HCT116 (cell line): ENCODE measurements at regions not wholly inside any gene's neighbourhood (a gene's known extent, or its start where the extent isn't known, plus 50 kb on each side); places are given as distances from the start of the nearest gene placed in this dataset.

Experiments
- CEBPB ChIP-seq: IDR thresholded peaks from 2 replicates; pipeline ENCODE4 v1.6.1; 2012; ENCODE audit warnings: low read depth
- EZH2 ChIP-seq: fragments of 200-600 bp; sonication (generic); IDR thresholded peaks from 2 replicates; pipeline ENCODE4 v1.6.1; 2017; ENCODE audit warnings: antibody characterized with exemption, mixed run types
- EZH2phosphoT487 ChIP-seq: fragments of 200-600 bp; IDR thresholded peaks from 2 replicates; pipeline ENCODE4 v1.6.1; 2018; ENCODE audit warnings: antibody characterized with exemption, borderline replicate concordance
- JUND ChIP-seq: IDR thresholded peaks from 2 replicates; pipeline ENCODE4 v1.6.1; 2012
- POLR2A ChIP-seq: IDR thresholded peaks from 2 replicates; pipeline ENCODE4 v1.7.0; 2011; ENCODE audit warnings: borderline replicate concordance; ENCODE audit not compliant: insufficient read depth, insufficient read length; ENCODE audit errors: extremely low read depth
- POLR2AphosphoS5 ChIP-seq: IDR thresholded peaks from 2 replicates; pipeline ENCODE4 v1.6.1; 2011; ENCODE audit warnings: mild to moderate bottlenecking, low read depth, low read length, moderate library complexity
- RAD21 ChIP-seq: IDR thresholded peaks from 2 replicates; pipeline ENCODE4 v1.6.1; 2012; ENCODE audit warnings: low read depth, mild to moderate bottlenecking
- YY1 ChIP-seq: IDR thresholded peaks from 2 replicates; pipeline ENCODE4 v1.6.1; 2011; ENCODE audit warnings: low read length, low read depth, moderate library complexity, mild to moderate bottlenecking; ENCODE audit not compliant: insufficient replicate concordance; ENCODE audit errors: extremely low read depth
- ZNF274 ChIP-seq: fragments of 200-500 bp; sonication (Bioruptor generic); IDR thresholded peaks from 2 replicates; pipeline ENCODE4 v1.6.1; 2014; ENCODE audit warnings: mild to moderate bottlenecking, low read depth, low read length, inconsistent platforms
- TF ChIP-seq, protein P1 (sequence below), 3 experiments: fragments of 200-600 bp in 1 of 3; sonication (generic) in 1 of 3; IDR thresholded peaks in 2 of 3; conservative IDR thresholded peaks in 1 of 3; 2 replicates each; pipeline ENCODE4 v1.5.1; 2012 to 2017; ENCODE audit warnings: low read depth in 2 of 3, low read length in 2 of 3, antibody characterized with exemption in 1 of 3, borderline replicate concordance in 1 of 3, control low read depth in 1 of 3, mild to moderate bottlenecking in 1 of 3, mixed read lengths in 1 of 3, mixed run types in 1 of 3, moderate library complexity in 1 of 3; ENCODE audit not compliant: insufficient read depth in 1 of 3
- TF ChIP-seq, protein P2 (sequence below): IDR thresholded peaks from 2 replicates; pipeline ENCODE4 v1.6.1; 2012
- TF ChIP-seq, protein P3 (sequence below): IDR thresholded peaks from 2 replicates; pipeline ENCODE4 v1.6.1; 2011; ENCODE audit warnings: mild to moderate bottlenecking, low read length, moderate library complexity; ENCODE audit not compliant: insufficient replicate concordance; ENCODE audit errors: extremely low read depth

DNA sequence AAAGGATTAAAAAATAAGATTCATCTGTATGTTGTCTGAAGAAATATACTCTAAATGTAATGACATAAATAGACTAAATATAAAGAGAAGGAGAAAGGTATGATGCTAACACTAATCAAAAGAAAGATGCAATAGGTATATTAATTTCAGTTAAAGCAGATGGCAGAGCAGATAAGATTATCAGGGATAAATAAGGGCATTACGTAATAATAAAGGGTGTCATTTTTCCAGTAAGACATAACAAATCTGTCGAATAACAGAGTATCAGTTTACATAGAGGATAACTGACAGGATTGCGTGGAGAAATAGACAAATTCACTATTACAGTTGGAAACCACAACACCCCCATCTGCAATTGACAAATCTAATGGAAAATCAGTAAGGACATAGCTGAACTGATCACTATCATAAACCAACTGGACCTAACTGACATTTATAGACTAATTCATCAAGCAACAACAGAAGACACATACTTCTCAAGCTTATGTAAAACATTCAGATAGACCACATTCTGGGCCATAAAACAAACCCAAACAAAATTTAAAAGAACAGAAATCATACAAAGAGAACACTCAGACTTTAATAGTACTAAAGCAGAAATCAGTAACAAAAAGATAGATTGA lies 384.1 kb upstream of the COBL start:
- TF ChIP-seq, protein P1, sequence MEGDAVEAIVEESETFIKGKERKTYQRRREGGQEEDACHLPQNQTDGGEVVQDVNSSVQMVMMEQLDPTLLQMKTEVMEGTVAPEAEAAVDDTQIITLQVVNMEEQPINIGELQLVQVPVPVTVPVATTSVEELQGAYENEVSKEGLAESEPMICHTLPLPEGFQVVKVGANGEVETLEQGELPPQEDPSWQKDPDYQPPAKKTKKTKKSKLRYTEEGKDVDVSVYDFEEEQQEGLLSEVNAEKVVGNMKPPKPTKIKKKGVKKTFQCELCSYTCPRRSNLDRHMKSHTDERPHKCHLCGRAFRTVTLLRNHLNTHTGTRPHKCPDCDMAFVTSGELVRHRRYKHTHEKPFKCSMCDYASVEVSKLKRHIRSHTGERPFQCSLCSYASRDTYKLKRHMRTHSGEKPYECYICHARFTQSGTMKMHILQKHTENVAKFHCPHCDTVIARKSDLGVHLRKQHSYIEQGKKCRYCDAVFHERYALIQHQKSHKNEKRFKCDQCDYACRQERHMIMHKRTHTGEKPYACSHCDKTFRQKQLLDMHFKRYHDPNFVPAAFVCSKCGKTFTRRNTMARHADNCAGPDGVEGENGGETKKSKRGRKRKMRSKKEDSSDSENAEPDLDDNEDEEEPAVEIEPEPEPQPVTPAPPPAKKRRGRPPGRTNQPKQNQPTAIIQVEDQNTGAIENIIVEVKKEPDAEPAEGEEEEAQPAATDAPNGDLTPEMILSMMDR (IDR thresholded peaks at IDR 0.05 in 2 of 3, conservative IDR thresholded peaks at IDR 0.05 in 1 of 3; ENCODE audit: borderline replicate concordance in 1 of 3, insufficient read depth in 1 of 3, low read depth in 2 of 3, low read length in 2 of 3): no peak
- no peak for TF ChIP-seq EZH2
- no peak for TF ChIP-seq YY1
- TF ChIP-seq ZNF274: no peak
- TF ChIP-seq POLR2A: no peak
- TF ChIP-seq POLR2AphosphoS5: no peak
- TF ChIP-seq, protein P2, sequence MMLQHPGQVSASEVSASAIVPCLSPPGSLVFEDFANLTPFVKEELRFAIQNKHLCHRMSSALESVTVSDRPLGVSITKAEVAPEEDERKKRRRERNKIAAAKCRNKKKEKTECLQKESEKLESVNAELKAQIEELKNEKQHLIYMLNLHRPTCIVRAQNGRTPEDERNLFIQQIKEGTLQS: no peak
- TF ChIP-seq EZH2phosphoT487: no peak
- TF ChIP-seq RAD21: no peak
- TF ChIP-seq JUND: no peak
- TF ChIP-seq CEBPB: no peak
- TF ChIP-seq, protein P3, sequence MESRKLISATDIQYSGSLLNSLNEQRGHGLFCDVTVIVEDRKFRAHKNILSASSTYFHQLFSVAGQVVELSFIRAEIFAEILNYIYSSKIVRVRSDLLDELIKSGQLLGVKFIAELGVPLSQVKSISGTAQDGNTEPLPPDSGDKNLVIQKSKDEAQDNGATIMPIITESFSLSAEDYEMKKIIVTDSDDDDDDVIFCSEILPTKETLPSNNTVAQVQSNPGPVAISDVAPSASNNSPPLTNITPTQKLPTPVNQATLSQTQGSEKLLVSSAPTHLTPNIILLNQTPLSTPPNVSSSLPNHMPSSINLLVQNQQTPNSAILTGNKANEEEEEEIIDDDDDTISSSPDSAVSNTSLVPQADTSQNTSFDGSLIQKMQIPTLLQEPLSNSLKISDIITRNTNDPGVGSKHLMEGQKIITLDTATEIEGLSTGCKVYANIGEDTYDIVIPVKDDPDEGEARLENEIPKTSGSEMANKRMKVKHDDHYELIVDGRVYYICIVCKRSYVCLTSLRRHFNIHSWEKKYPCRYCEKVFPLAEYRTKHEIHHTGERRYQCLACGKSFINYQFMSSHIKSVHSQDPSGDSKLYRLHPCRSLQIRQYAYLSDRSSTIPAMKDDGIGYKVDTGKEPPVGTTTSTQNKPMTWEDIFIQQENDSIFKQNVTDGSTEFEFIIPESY: no peak
